Endothelial cell of umbilical vein (primary cell): ENCODE measurements at regions not wholly inside any gene's neighbourhood (a gene's known extent, or its start where the extent isn't known, plus 50 kb on each side); places are given as distances from the start of the nearest gene placed in this dataset.

Experiments used
- BruUV-seq: library from RNA; stranded (reverse); fragments of 400-500 nt; replicated peaks from 2 replicates; lab custom pipeline; 2021; lab: Mats Ljungman, UMichigan
- CTCF ChIA-PET: fragments of 300-600, 350-600 bp; sonication (Branson Sonifier 250); formaldehyde crosslinking; loops from one replicate; lab custom pipeline; 2021; ENCODE audit warnings: antibody characterized with exemption, inconsistent platforms; lab: Charles Lee
- POLR2A ChIA-PET: fragments of 300-600, 350-600 bp; sonication (Branson Sonifier 250); formaldehyde crosslinking; loops from one replicate; lab custom pipeline; 2021; ENCODE audit warnings: antibody characterized with exemption, inconsistent platforms; lab: Charles Lee
- DNase-seq: peaks from one replicate; pipeline ENCODE4 v3.0.0-alpha.2; 2011; ENCODE audit warnings: low read depth, low spot score
- FAIRE-seq: peaks from 2 replicates; lab custom pipeline; 2011; peaks lifted over from hg19 to GRCh38; lab: Jason Lieb, UNC
- H2AFZ ChIP-seq: 2 replicates; pipeline ENCODE4 v1.6.0; 2012; ENCODE audit warnings: low read depth, low read length, control low read depth, inconsistent platforms
- H3K27ac ChIP-seq: 2 replicates; pipeline ENCODE4 v1.5.1; 2011; ENCODE audit warnings: low read depth, mild to moderate bottlenecking, control low read depth, low read length, moderate library complexity; ENCODE audit not compliant: insufficient read depth
- H3K27me3 ChIP-seq, 2 experiments: 2 replicates each; pipeline versions ENCODE4 v1.6.0 to v1.6.1; 2011; ENCODE audit warnings: low read length in 2 of 2, mixed read lengths in 1 of 2; ENCODE audit not compliant: control insufficient read depth in 2 of 2, insufficient read depth in 2 of 2
- H3K36me3 ChIP-seq, 2 experiments: 2 replicates in 1 of 2; 3 replicates in 1 of 2; pipeline ENCODE4 v1.5.1; 2011; ENCODE audit warnings: low read length in 2 of 2, mild to moderate bottlenecking in 1 of 2, moderate library complexity in 1 of 2; ENCODE audit not compliant: control insufficient read depth in 2 of 2, insufficient read depth in 2 of 2; ENCODE audit errors: extremely low read depth in 1 of 2
- H3K4me1 ChIP-seq: 3 replicates; pipeline ENCODE4 v1.5.1; 2011; ENCODE audit warnings: mild to moderate bottlenecking, low read length; ENCODE audit not compliant: control insufficient read depth, insufficient read depth; ENCODE audit errors: extremely low read depth
- H3K4me2 ChIP-seq: 2 replicates; pipeline ENCODE4 v1.6.1; 2011; ENCODE audit warnings: low read length, control low read depth, mixed read lengths; ENCODE audit not compliant: insufficient read depth
- H3K4me3 ChIP-seq, 3 experiments: fragments of 200-600 bp in 1 of 3; sonication (generic), shearing (Covaris generic) in 1 of 3; replicated peaks in 1 of 3; 2 replicates each; pipeline ENCODE4 v1.5.1; 2011 to 2016; ENCODE audit warnings: control low read depth in 3 of 3, low read length in 3 of 3, mild to moderate bottlenecking in 2 of 3, inconsistent platforms in 1 of 3, low read depth in 1 of 3, moderate library complexity in 1 of 3; ENCODE audit not compliant: insufficient read depth in 1 of 3
- H3K79me2 ChIP-seq: 2 replicates; pipeline ENCODE4 v1.6.0; 2012; ENCODE audit warnings: low read length, inconsistent platforms; ENCODE audit not compliant: control insufficient read depth, insufficient read depth
- H3K9ac ChIP-seq: replicated peaks from 2 replicates; pipeline ENCODE3; 2011; ENCODE audit warnings: low read length, control low read depth; ENCODE audit not compliant: insufficient read depth; ENCODE audit errors: extremely low read depth
- H3K9me1 ChIP-seq: replicated peaks from 3 replicates; pipeline ENCODE4 v1.6.0; 2011; ENCODE audit warnings: mild to moderate bottlenecking, low read length; ENCODE audit not compliant: control insufficient read depth, insufficient read depth; ENCODE audit errors: extremely low read depth
- H3K9me3 ChIP-seq: replicated peaks from 2 replicates; pipeline ENCODE4 v1.5.1; 2012; ENCODE audit warnings: low read length, inconsistent platforms; ENCODE audit not compliant: control insufficient read depth, insufficient read depth
- H4K20me1 ChIP-seq: replicated peaks from 2 replicates; pipeline ENCODE3; 2011; ENCODE audit warnings: mild to moderate bottlenecking, low read length; ENCODE audit not compliant: control insufficient read depth, insufficient read depth; ENCODE audit errors: extremely low read depth
- CTCF ChIP-seq, 2 donors: IDR thresholded peaks; 1 replicate in 1 of 2; 2 replicates in 1 of 2; pipeline ENCODE4 v1.5.1; 2011; ENCODE audit warnings: low read length in 2 of 2, mild to moderate bottlenecking in 2 of 2, moderate library complexity in 2 of 2, control low read depth in 1 of 2, inconsistent platforms in 1 of 2, low read depth in 1 of 2; ENCODE audit not compliant: insufficient read depth in 1 of 2; ENCODE audit errors: extremely low read depth in 1 of 2
- EZH2 ChIP-seq: IDR thresholded peaks from 2 replicates; pipeline ENCODE4 v1.6.1; 2012; ENCODE audit warnings: borderline replicate concordance, low read depth, mild to moderate bottlenecking, moderate library complexity, low read length, inconsistent platforms; ENCODE audit not compliant: severe bottlenecking
- FOS ChIP-seq: IDR thresholded peaks from 2 replicates; pipeline ENCODE4 v1.6.1; 2011; ENCODE audit warnings: mild to moderate bottlenecking, low read length, moderate library complexity, borderline replicate concordance; ENCODE audit not compliant: insufficient read depth
- GATA2 ChIP-seq: IDR thresholded peaks from 2 replicates; pipeline ENCODE4 v1.7.0; 2011; ENCODE audit warnings: low read depth, mild to moderate bottlenecking, moderate library complexity, mixed read lengths, low read length; ENCODE audit not compliant: insufficient read length, insufficient read depth
- JUN ChIP-seq: IDR thresholded peaks from 2 replicates; pipeline ENCODE4 v1.6.1; 2011; ENCODE audit warnings: borderline replicate concordance, low read depth; ENCODE audit not compliant: insufficient read length, insufficient read depth
- MAX ChIP-seq: IDR thresholded peaks from 2 replicates; pipeline ENCODE4 v1.6.1; 2011; ENCODE audit not compliant: insufficient read depth, insufficient read length
- MYC ChIP-seq: IDR thresholded peaks from one replicate; pipeline ENCODE4 v1.6.1; 2011; ENCODE audit warnings: mild to moderate bottlenecking, low read depth, low read length
- POLR2A ChIP-seq: IDR thresholded peaks from 2 replicates; pipeline ENCODE4 v1.6.1; 2012; ENCODE audit warnings: low read depth, mild to moderate bottlenecking, control low read depth, low read length
- POLR2AphosphoS5 ChIP-seq: IDR thresholded peaks from 2 replicates; pipeline ENCODE4 v1.6.1; 2012; ENCODE audit warnings: low read depth, mild to moderate bottlenecking, control low read depth, low read length, moderate library complexity; ENCODE audit not compliant: insufficient read depth
- dilution Hi-C: fragments of 300-500 bp; cut with MboI; formaldehyde crosslinking; loops from one replicate; pipeline ENCODE4 v1.15.0; 2019; ENCODE audit warnings: low sequenced_read_pairs; ENCODE audit not compliant: extremely low pct_ligation_motif_present
- intact Hi-C: fragments of 100-400 bp; cut with micrococcal nuclease; formaldehyde crosslinking; loops from one replicate; pipeline ENCODE4 v1.10.0; 2022

DNA sequence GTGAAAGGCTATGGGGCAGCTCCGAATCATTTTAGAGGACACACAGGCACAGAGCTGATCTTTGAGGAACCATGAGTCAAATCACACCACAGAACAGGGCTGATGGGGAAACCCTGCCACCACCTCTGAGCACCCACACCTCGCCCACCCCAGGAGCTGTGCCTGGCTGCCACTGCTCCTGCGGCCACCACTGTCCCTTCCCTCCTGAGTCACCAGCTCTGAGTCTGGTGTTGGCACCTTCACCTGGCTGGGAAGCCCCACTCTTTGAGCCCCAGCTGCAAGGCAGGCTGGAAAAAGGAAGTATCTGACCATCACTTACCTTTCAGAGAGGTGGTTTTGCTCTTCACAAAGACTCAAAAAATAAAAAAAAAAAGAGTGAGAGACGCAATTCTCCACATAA is 63.6 kb upstream of the MEF2A start:
- H3K9ac ChIP-seq = no peak overlapping the region
- no peaks in the 10 kb centered on the region for H3K79me2 ChIP-seq
- no peak overlapping the region for H2AFZ ChIP-seq
- H3K36me3 ChIP-seq = no peaks in the 10 kb centered on the region
- no peaks in the 10 kb centered on the region for H4K20me1 ChIP-seq
- H3K9me1 ChIP-seq = no peaks in the 10 kb centered on the region
- H3K9me3 ChIP-seq = no peaks in the 10 kb centered on the region
- no peak overlapping the region for H3K4me2 ChIP-seq
- DNase-seq = no peak
- H3K4me3 ChIP-seq = no peak overlapping the region
- intact Hi-C loops (no loop called here), dilution Hi-C loops (no loop called here)
- no TSS peak for BruUV-seq
- TF ChIP-seq POLR2A (no peak), JUN (no peak), GATA2 (no peak), FOS (no peak), MYC (no peak), MAX (no peak), EZH2 (no peak), POLR2AphosphoS5 (no peak), CTCF (IDR thresholded peaks at IDR 0.05; ENCODE audit: extremely low read depth in 1 of 2, insufficient read depth in 1 of 2, low read depth in 1 of 2, low read length in 2 of 2) (no peak)
- ChIA-PET CTCF (interaction anchor here (1.6 kb wide), 1 partner anchor 10 kb away, joined by 3 read pairs; no protein-coding TSS in a partner anchor), POLR2A (no interaction called here)
- H3K4me1 ChIP-seq = peaks cover 16% of the 10 kb centered on the region
- no peak overlapping the region for H3K27ac ChIP-seq
- FAIRE-seq = no peak
- H3K27me3 ChIP-seq = no peaks in the 10 kb centered on the region
